UCSD-AML1 (cell line): ENCODE measurements at regions not wholly inside any gene's neighbourhood (a gene's known extent, or its start where the extent isn't known, plus 50 kb on each side); places are given as distances from the start of the nearest gene placed in this dataset.
A peak's percentile ranks its signal among the peaks of the same experiment; 100 is the strongest.

Source experiments
- DNase-seq: peaks from one replicate; lab custom pipeline; 2025; ENCODE audit not compliant: unreplicated experiment; lab: John Stamatoyannopoulos, UW

DNA sequence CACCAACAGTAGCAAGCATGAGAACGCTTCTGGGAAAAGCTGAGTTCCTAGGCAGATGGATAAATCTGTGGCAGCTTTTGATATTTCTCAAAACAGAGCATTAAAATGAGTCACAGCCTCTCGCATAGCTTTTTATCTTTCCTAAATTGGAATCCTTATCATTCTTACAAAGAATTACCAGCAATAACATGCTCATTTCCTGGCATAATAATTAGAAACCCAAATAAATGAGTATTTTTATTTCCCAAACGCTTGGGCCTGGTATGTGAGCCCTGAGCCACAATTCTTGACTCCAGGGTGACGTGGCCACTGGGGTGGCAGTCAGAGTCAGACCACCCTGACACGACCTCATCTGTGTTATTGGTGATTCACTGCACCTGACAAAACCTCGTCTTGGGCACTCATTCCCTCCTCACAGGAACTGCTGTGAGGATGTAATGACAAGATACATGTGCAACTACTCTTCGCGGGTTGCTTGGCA lies 210.7 kb downstream of the ARL4C start:
- DNase-seq: no peak

DNA sequence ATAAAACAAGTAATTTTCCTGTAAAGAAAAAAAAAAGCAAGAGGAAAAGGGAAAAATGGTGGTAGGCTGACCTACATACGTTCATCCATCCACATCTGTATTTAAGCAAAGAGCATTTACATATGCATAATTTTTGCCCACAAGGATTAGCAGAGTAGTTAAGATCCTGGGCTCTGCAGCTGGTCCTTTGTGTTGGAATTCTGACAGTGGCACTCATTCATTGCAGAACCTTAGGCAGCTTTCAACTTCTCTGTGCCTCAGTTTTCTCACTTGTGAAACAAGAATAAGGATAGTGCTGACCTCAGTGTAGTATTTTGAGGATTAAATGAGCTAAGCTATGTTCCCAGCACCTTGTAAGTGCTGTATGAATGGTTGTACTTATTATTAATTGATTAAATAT lies 211.3 kb downstream of the ARL4C start:
- DNase-seq: no peak

DNA sequence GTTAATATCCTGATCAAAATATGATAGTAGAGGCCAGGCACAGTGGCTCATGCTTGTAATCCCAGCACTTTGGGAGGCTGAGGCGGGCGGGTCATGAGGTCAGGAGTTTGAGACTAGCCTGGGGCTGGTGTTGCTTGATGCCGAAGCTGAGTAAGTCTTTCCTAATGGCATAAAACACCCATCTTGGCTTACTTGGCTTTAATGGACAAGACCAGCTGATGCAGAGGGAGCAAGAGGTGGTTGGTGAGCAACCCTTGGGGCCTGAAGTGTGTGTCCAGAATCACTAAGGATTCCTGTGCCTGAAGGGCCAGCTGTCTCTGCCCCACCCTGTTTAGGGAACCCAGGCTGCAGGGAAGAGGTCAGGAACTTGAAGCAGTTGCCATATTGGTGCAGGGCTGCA lies 217.2 kb downstream of the ARL4C start:
- no peak for DNase-seq

DNA sequence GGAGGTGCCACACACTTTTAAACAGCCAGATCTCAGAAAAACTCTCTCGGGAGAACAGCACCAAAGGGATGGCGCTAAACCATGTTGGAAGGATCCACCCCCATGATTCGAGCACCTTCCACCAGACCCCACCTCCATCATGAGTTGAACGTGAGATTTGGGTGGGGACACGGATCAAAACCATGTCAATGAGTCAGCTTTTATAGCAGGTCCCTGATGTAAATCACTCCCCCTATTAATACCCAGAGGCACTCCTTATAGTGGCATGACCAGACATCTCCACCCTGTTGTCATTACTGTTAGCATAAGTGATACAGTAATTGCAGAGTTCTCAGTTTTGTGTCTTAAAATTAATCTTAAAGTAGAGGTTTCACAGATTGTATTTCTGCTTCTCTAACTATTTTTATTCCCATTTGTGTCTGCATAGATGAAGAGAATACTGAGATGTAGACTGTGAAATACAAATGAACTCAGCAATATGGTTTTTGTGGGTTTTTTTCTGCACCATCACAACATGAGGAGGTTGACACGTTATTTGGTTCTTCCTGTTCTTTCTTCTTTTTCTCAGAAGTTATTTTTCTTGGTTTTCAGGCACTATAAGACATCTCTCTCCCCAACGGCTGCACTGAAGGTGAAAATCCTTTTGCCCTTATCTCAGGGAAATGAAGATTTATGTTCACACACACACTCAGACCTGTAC lies 218.2 kb downstream of the ARL4C start:
- no peak for DNase-seq

DNA sequence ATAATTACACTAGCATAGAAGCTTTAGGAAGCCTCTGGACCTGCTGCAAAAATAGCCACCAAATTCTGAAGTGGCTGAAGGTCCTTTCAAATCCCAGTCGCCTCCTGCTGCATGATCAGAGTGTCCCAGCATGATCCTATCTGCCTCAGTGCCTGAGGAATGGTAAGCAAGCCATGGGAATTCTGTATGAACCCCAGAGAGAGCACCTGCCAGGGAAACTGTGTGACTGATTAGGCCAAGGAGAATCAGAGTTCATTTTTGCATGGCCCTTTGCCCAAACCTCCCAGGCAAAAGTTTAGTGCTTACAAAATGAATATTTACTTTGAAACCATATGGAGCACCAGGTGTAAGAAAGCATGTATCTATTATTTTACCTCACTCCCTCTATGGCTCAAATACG lies 221.4 kb downstream of the ARL4C start:
- no peak for DNase-seq

DNA sequence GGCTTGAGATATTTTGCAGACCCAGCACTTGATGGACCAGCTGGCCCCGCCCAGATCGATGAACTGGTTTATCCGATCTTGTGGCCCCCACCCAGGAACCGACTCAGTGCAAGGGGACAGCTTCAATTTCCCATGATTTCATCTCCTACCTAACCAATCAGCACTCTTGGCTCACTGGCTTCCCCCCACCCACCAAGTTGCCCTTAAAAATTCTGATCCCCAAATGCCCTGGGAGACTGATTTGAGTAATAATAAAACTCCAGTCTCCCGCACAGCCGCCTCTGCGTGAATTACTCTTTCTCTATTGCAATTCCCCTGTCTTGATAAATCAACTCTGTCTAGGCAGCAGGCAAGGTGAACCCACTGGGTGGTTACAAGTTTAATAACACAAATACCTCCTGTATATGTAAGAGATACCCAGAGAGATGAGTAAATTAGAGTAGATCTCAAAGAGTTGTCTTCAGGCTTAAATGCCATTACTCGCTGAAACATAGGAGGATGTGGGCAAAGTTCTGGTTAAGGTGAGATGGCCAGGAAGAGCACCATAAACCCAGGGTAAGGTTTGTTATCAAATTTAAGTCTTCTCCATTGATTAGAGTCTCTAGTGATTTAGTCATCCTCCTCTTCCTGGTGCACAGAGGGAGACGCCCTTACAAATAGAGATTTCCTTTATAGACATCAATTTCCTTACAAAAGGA lies 222.8 kb downstream of the ARL4C start:
- DNase-seq: no peak

DNA sequence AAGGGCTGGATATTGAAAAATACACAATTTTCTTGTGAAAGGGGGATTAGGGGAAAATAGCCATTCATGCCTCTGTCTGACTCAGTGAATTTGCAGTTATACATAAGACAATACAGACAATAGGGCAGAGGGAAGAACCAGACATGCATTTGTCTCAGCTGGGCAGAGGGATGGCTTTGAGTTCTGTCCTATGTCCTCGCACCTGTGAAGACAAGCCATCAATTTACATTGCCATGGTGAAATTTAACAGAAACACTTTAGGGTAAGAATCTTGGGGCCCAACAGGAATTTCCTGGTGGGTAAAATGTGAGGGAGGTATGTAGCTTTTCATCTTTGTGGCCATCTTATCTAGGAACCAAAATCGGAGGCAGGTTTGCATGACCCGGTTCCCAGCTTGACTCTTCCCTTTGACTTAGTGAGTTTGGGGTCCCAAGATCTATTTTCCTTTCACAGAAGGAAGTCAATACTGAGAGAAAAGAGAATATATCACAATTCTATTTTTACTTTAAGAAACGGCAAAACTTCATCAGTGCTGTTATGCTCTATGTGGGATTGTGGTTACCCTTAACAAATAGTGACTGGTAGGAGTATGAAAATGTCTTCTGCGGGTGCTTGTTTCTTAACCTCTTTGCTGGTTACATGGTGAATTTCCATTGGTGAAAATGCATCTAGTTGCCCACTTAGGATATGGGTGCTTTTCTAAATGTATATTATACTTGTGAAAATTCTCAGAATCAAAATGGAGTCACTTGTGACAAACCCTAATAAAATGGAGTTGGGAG lies 221.8 kb downstream of the SPP2 start:
- no peak for DNase-seq

DNA sequence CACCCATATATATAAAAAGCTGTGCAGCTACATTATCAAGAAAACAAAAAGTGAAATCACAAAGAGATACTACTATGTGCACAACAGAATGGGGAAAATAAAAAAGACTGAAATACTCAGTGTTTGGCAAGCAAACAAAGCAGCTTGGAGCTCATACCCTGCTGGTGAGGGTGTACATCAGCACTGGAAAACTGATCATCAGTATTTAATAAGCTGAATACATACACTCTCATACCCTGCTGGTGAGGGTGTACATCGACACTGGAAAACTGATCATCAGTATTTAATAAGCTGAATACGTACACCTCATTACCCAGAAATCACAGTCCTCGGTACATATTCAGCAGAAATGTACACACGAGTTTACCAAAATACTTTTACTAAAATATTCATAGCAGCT lies 220.8 kb downstream of the SPP2 start:
- DNase-seq: no peak

DNA sequence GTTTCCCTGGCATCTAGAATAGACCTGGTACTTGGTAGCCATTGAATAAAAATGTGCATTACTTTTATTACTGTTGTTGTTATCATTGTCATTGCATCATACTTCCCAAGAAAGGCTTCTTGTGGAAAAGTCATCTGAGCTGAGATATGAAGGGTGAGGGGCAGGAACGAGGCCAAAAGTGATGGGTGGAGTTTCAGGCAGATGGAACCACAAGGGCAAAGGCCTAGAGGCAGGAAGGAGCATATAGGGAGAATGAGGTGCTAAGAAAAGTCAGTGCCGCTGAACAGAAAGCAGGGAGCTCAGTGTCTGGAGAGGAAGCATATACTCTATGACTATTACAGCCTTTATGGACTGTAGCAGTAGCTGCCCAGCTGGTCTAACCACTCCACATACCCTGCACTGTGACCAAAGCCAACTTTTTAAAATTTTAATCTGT lies 219.3 kb downstream of the SPP2 start:
- no peak for DNase-seq

DNA sequence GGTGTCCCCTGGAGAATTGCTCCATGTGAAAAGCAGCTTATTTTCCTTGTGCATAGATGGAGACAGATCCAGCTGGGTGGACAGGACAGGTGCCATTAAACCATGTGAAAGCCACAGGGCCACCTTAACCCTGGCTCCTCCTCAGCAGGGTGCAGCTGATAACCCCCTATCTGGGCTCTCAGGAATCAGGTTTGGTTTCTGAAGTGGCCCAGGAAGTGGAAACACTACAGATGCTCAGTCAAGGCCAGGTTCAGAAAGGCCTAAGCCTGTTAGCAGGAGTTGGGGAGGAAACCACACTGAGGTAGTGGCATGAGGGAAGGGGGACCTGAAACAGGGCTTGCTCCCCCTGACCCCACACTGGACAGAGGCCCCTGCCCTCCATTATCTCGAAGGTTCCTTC lies 217.0 kb downstream of the SPP2 start:
- no peak for DNase-seq

DNA sequence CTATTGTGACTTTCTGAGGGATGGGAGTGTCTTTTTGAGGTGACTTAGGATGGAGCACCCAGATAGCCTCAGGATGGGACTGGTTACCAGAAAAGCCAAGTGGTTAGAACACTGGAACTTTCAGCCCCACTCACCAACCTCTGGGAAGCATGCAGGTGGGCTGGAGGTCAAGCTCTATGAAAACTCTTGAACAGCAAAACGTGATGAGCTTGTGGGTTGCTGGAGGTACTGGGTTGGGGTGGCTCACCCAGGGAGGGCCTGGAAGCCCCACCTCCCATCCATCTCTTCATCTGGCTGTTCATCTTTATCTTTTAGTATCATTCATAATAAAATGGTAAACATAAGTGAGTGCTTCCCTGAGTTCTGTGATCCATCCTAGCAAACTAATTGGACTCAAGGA lies 216.4 kb downstream of the SPP2 start:
- DNase-seq: no peak

DNA sequence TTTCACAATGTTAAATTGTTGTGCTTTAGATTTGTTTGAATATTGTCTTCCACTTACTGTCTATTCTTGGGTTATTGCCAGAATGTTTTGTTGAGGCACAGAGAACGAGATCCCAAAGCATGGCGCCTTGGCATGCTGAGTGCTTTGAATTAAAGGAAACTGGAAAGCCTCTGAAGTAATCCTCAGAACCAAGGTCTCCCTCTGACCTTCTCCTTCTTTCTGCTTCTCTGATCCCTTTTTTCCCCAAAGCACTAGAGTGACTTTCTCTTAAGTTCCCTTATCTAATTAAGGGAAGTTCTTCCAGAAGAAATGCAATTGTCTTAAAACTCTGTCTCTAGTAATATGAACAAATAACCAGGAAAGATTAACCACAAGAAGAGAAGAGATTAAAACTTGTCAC lies 214.7 kb downstream of the SPP2 start:
- DNase-seq: no peak

DNA sequence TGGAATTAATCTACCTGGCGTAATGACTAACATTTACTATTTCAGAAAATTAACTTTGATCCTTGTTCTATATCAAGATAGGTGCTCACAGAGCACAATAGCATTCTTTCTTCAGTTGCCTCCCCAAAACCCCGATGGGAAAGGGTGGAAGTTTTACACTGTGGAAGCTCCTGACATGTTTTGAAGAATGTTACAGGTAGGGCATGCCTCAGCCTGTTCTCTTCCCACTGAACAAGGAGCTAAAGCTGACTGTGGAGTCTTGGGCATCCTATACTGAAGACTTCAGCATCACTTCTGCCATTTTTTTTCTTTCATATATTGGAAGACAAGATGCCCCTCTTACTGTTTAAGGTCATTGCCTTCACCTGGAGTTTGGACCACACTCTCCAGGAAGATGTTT lies 211.2 kb downstream of the SPP2 start:
- no peak for DNase-seq

DNA sequence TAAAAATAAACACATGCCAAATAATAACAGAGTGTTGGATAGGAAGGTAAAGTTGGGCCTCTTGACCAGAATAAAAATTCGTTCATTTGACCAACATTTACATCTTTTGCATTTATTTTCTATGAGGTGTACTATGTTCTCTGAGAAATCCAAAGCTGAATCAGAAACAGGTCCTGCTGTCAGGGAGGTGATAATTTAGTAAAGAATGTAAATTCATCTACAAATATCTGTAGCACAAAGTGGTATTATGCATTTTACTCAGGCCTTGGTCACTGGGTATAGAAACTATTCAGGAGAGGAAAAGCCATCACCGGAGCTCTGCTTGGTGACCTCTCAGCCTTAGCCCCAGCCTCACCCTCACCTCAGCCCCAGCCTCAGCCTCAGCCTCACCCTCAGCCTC lies 208.9 kb downstream of the SPP2 start:
- DNase-seq: no peak

DNA sequence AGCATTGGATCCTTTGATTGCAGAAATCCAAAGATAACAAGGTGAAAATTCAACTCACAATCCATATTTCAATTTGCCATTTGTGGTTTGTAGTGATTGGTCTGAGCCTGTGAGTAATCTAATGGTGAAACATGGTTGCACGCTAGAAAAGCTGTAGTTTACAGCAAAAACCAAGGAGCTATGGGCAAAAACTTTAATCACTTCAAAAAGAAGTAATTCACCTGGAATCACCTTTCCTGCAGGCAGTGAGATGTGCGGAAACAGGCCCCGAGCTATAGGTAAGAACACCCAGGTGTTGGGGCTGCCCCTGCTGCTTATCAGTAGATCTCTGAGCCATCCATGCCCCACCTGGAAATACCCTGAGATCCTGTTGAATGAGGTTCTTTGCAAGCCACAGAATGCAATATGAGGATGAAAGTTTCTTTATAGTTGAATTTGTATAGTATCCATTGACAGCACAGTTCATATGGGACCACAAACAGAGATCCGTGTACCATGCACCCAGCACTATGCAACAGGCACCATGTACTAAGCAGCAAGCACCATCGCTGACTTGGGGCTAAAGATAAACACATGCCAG lies 208.2 kb downstream of the SPP2 start:
- no peak for DNase-seq

DNA sequence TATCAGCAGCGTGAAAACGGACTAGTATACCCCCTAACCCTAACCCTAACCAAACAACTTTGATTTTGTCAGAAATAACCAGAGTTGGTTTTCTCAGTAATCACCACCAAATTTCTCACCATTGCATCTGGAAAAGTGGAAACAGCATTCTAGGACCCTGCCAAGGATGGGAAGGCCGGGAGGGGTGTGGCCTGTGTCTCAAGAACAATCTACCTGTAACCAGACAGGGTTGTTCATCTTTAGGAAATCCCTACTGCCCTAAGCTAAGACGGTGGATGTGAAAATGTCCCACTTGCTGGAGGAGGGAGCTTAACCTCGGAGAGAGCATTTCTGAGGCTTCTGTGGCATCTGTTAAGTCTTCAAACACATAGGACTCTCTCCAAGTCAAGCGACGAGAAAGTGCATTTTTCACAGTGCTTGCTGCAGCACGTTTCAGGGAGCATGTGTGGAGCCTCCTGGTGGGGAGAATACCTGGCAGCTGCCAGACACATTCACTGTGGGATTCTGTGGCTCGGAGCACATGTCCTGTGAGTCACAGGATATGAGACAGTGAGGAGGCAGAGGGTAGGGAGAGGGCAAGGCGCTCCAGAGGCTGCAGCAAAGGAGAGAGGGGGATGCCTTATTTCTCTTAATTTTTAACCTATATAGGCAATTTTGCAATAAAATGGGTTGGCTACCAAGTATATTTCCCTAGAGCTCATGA lies 207.5 kb downstream of the SPP2 start:
- DNase-seq: peak; percentile 17

DNA sequence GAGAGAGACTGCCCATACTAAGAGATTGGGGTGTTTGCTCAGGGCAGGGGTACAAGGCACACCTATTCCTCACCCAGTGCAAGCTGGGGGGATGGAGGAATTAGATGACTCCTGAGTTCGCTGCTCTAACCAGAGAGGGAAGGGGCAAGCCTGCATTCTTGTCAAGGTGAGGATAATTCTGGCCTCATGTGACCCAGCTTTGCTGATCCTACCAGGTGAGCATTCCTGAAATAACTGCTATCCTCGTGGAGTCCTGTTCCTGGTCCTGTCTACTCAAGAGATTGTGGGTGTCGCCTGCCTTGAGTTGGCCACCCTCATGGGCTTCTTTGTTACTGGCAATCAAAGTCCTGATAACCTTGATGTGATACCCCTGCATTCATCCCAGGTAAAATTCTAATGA lies 206.0 kb downstream of the SPP2 start:
- DNase-seq: no peak

DNA sequence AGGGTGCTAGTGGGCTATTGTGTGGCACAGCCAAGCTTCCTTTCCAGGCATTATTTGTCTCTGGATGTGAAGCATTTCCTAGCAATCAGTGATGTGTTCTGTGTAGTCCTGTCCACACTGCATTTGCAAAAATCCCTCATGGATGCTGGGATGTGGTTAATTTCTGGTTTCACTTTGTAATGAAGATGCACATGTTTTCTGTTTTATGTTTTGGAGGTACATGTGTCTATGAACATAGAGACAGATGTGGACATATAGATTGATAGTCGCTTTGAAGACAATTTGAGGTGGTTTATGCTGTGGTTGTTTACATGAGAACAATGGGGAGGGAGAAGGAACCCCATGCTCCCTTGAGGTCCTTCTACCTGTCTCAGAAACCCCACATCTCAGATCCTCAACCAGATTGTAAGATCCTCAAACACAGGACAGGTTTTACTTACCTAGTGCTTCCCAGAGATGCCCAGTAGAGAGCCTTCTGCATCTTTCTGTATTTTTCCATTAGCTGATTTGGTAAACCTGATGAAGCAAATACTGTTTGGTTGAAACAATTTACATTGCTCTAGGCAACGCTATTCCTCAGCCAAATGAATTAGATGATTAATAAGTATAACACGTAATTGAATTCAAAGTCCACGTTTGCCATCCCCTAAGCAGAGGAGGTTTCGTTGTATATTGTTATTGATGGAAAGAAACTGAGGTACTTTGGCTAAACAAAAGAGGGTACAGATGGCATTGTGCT lies 204.4 kb downstream of the SPP2 start:
- DNase-seq: no peak

DNA sequence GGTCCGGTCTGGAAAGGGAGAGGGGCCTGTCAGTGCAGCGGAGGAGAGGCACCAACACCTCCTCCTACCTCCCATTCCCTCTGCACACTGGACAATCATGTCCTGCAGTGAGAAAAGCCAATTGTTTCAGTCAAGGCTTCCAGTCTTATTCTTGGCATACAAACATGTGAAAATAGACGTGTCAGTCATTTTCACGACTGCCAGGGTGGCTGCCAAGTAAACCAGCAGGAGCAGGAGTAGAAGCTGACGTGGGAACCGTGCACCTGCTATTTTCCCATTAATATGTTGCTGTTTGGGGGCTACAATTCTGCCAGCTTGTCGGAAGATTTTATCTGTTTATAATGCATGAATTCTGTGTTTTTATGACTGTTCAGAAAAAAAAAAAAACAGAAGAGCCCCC lies 202.3 kb downstream of the SPP2 start:
- DNase-seq: no peak
